ENCODE measurements at regions not wholly inside any gene's neighbourhood (a gene's known extent, or its start where the extent isn't known, plus 50 kb on each side); places are given as distances from the start of the nearest gene placed in this dataset.

GRCh38 chr3:25306066-25306465, 122.0 kb upstream of the RARB start (continued):
- TF ChIP-seq ZBTB11 (tag by site-specific recombination; conservative IDR thresholded peaks at IDR 0.05; ENCODE audit: low read depth), result no peak
- no peak for TF ChIP-seq ZNF155 (tag by site-specific recombination; IDR thresholded peaks at IDR 0.05)
- TF ChIP-seq ZNF426 (tag by site-specific recombination; IDR thresholded peaks at IDR 0.05), result no peak
- no peak for TF ChIP-seq GLIS1 (tag by site-specific recombination; IDR thresholded peaks at IDR 0.05)
- TF ChIP-seq HOXC10 (CRISPR knock-in tag; IDR thresholded peaks at IDR 0.05), result no peak
- TF ChIP-seq SCRT2 (tag by site-specific recombination; IDR thresholded peaks at IDR 0.05), result no peak
- TF ChIP-seq ZSCAN4 (tag by site-specific recombination; IDR thresholded peaks at IDR 0.05), result no peak

DNA sequence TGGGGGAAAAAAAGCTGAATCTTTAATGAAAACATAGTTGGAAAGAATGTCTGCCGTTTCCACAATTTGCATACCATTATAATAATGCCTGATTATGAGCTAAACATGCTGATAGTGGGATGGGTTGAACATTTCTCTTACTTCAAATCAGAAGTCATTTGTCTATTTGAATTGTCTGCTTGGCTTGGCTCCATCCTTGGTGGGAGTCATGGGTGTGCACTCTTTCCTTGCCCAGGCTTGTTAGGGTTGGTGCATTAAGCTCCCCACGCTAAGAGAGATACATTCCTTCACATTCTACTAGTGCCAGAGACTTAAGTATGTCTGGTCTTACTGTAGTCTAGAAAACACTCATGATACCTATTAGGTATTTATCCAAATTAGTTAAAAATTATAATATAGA, 121.4 kb upstream of the RARB start:
- Histone ChIP-seq H3K4me1 (ENCODE audit: control insufficient read depth, insufficient read depth, low read length) (no peaks in the 10 kb centered on the region), H3K4me3 (ENCODE audit: low read depth, low read length) (no peak overlapping the region), H3K36me3 (ENCODE audit: control insufficient read depth in 2 of 2, insufficient read depth in 1 of 2, low read length in 2 of 2) (no peaks in the 10 kb centered on the region), H3K9me3 (ENCODE audit: control insufficient read depth, insufficient read depth, low read depth, low read length) (no peaks in the 10 kb centered on the region), H3K27ac (ENCODE audit: extremely low read depth, low read depth, low read length) (no peak overlapping the region)
- POLR2A ChIA-PET, result no interaction called here
- no peak for TF ChIP-seq ZNF175 (tag by site-specific recombination; IDR thresholded peaks at IDR 0.05)
- TF ChIP-seq SP7 (tag by site-specific recombination; IDR thresholded peaks at IDR 0.05), result no peak
- no peak for TF ChIP-seq ZNF157 (tag by site-specific recombination; IDR thresholded peaks at IDR 0.05)
- no peak for TF ChIP-seq ZNF514 (tag by site-specific recombination; IDR thresholded peaks at IDR 0.05)
- TF ChIP-seq ZNF350 (tag by site-specific recombination; IDR thresholded peaks at IDR 0.05), result no peak
- CTCF ChIA-PET, result no interaction called here

- TF ChIP-seq ZNF501 (tag by site-specific recombination; IDR thresholded peaks at IDR 0.05) (no peak), ZFP41 (tag by site-specific recombination; IDR thresholded peaks at IDR 0.05; ENCODE audit: borderline replicate concordance) (no peak), TCF7L2 (IDR thresholded peaks at IDR 0.05; ENCODE audit: borderline replicate concordance, low read depth, low read length) (no peak), ZNF341 (tag by site-specific recombination; IDR thresholded peaks at IDR 0.05; ENCODE audit: low read depth) (no peak), ZNF664 (tag by site-specific recombination; IDR thresholded peaks at IDR 0.05) (no peak), AEBP2 (tag by site-specific recombination; IDR thresholded peaks at IDR 0.05; ENCODE audit: borderline replicate concordance) (no peak)
- TF ChIP-seq, protein P1, sequence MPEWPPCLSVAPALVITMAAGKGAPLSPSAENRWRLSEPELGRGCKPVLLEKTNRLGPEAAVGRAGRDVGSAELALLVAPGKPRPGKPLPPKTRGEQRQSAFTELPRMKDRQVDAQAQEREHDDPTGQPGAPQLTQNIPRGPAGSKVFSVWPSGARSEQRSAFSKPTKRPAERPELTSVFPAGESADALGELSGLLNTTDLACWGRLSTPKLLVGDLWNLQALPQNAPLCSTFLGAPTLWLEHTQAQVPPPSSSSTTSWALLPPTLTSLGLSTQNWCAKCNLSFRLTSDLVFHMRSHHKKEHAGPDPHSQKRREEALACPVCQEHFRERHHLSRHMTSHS (tag by site-specific recombination; IDR thresholded peaks at IDR 0.05), result no peak
- POLR2A ChIA-PET, result no interaction called here
- CTCF ChIA-PET, result no interaction called here
These were observed 114.8 kb upstream of the RARB start for GRCh38 chr3:25313286-25313685.

More at GRCh38 chr3:25313286-25313685, 114.8 kb upstream of the RARB start:
- Histone ChIP-seq H3K27ac (ENCODE audit: extremely low read depth, low read depth, low read length) (no peak overlapping the region), H3K9me3 (ENCODE audit: control insufficient read depth, insufficient read depth, low read depth, low read length) (no peaks in the 10 kb centered on the region), H3K36me3 (ENCODE audit: control insufficient read depth in 2 of 2, insufficient read depth in 1 of 2, low read length in 2 of 2) (no peaks in the 10 kb centered on the region), H3K4me3 (ENCODE audit: low read depth, low read length) (no peak overlapping the region), H3K4me1 (ENCODE audit: control insufficient read depth, insufficient read depth, low read length) (no peaks in the 10 kb centered on the region)

Measured in HEK293 (cell line).